T follicular helper cell (primary cell): ENCODE measurements at regions not wholly inside any gene's neighbourhood (a gene's known extent, or its start where the extent isn't known, plus 50 kb on each side); places are given as distances from the start of the nearest gene placed in this dataset.

ENCODE experiments used
- DNase-seq: peaks from one replicate; pipeline ENCODE4 v3.0.0-alpha.2; 2020; ENCODE audit warnings: low read depth

GRCh38 chr7:81648716-81649115 is 121.1 kb downstream of the HGF start:
- DNase-seq = no peak

- DNase-seq = no peak
Measured at GRCh38 chr7:81645435-81645834, 124.4 kb downstream of the HGF start.

GRCh38 chr7:81641873-81642272 is 128.0 kb downstream of the HGF start:
- no peak for DNase-seq

GRCh38 chr7:81638198-81638597 is 131.6 kb downstream of the HGF start:
- DNase-seq = no peak

- DNase-seq = no peak
Measured at GRCh38 chr7:81637534-81637933, 132.3 kb downstream of the HGF start.

GRCh38 chr7:81632418-81632817 is 137.4 kb downstream of the HGF start:
- no peak for DNase-seq

GRCh38 chr7:81630600-81630999 is 139.2 kb downstream of the HGF start:
- no peak for DNase-seq

- DNase-seq = no peak
Measured at GRCh38 chr7:81629702-81630101, 140.1 kb downstream of the HGF start.

GRCh38 chr7:81628951-81629350 is 140.9 kb downstream of the HGF start:
- no peak for DNase-seq

GRCh38 chr7:81627536-81628287 is 142.1 kb downstream of the HGF start:
- DNase-seq = no peak

GRCh38 chr7:81626008-81626407 is 143.8 kb downstream of the HGF start:
- no peak for DNase-seq

GRCh38 chr7:81624650-81625631 is 144.9 kb downstream of the HGF start:
- DNase-seq = no peak

- DNase-seq = no peak
Measured at GRCh38 chr7:81624021-81624592, 145.7 kb downstream of the HGF start.

GRCh38 chr7:81623251-81623855 is 146.5 kb downstream of the HGF start:
- no peak for DNase-seq

GRCh38 chr7:81621893-81622292 is 148.0 kb downstream of the HGF start:
- no peak for DNase-seq

- DNase-seq = no peak
Measured at GRCh38 chr7:81618396-81619014, 151.3 kb downstream of the HGF start.

- DNase-seq = no peak
Measured at GRCh38 chr7:81616951-81617350, 152.9 kb downstream of the HGF start.

GRCh38 chr7:81611805-81612204 is 158.0 kb downstream of the HGF start:
- DNase-seq = no peak

GRCh38 chr7:81611040-81611439 is 158.8 kb downstream of the HGF start:
- DNase-seq = no peak

GRCh38 chr7:81608748-81609382 is 161.0 kb downstream of the HGF start:
- DNase-seq = no peak

- no peak for DNase-seq
Measured at GRCh38 chr7:81607987-81608386, 161.9 kb downstream of the HGF start.
